GM12878 (cell line): ENCODE measurements at regions not wholly inside any gene's neighbourhood (a gene's known extent, or its start where the extent isn't known, plus 50 kb on each side); places are given as distances from the start of the nearest gene placed in this dataset.

Source experiments
- CBX3 ChIP-seq: fragments of 200-600 bp; sonication (generic); IDR thresholded peaks from 2 replicates; pipeline ENCODE4 v1.6.1; 2016; ENCODE audit warnings: low read depth, borderline replicate concordance
- CHD4 ChIP-seq: fragments of 200-600 bp; sonication (generic); IDR thresholded peaks from 2 replicates; pipeline ENCODE4 v1.6.1; 2016; ENCODE audit warnings: mild to moderate bottlenecking
- ETV6 ChIP-seq, 2 experiments: fragments of 450-650 bp in 1 of 2; IDR thresholded peaks in 1 of 2; conservative IDR thresholded peaks in 1 of 2; 2 replicates each; pipeline ENCODE4 v1.6.1; 2014; ENCODE audit warnings: antibody characterized with exemption in 1 of 2, borderline replicate concordance in 1 of 2, low read depth in 1 of 2, mild to moderate bottlenecking in 1 of 2, moderate library complexity in 1 of 2
- IRF5 ChIP-seq: fragments of 450-650 bp; IDR thresholded peaks from 2 replicates; pipeline ENCODE4 v1.6.1; 2017; ENCODE audit warnings: borderline replicate concordance
- NBN ChIP-seq: fragments of 450-650 bp; IDR thresholded peaks from 2 replicates; pipeline ENCODE4 v1.6.1; 2016
- PBX3 ChIP-seq: IDR thresholded peaks from 2 replicates; pipeline ENCODE4 v1.6.1; 2011; ENCODE audit warnings: mild to moderate bottlenecking, low read depth, low read length, moderate library complexity; ENCODE audit not compliant: insufficient replicate concordance
- RAD51 ChIP-seq: fragments of 450-650 bp; IDR thresholded peaks from 2 replicates; pipeline ENCODE4 v1.6.1; 2016; ENCODE audit warnings: moderate library complexity, mild to moderate bottlenecking, inconsistent platforms
- ZBED1 ChIP-seq: IDR thresholded peaks from 2 replicates; pipeline ENCODE4 v1.6.1; 2016; ENCODE audit warnings: borderline replicate concordance
- ZNF687 ChIP-seq: fragments of 450-650 bp; IDR thresholded peaks from 2 replicates; pipeline ENCODE4 v1.6.1; 2017; ENCODE audit warnings: mild to moderate bottlenecking, moderate library complexity
- TF ChIP-seq, protein P1 (sequence below): IDR thresholded peaks from 2 replicates; pipeline ENCODE4 v1.6.1; 2012; ENCODE audit warnings: mild to moderate bottlenecking, low read depth, low read length
- TF ChIP-seq, protein P2 (sequence below): fragments of 150-350 bp; IDR thresholded peaks from 2 replicates; pipeline ENCODE4 v1.6.1; 2016; ENCODE audit warnings: low read depth, low read length
- TF ChIP-seq, protein P3 (sequence below): fragments of 450-650 bp; IDR thresholded peaks from 2 replicates; pipeline ENCODE4 v1.6.1; 2016; ENCODE audit warnings: mild to moderate bottlenecking

DNA sequence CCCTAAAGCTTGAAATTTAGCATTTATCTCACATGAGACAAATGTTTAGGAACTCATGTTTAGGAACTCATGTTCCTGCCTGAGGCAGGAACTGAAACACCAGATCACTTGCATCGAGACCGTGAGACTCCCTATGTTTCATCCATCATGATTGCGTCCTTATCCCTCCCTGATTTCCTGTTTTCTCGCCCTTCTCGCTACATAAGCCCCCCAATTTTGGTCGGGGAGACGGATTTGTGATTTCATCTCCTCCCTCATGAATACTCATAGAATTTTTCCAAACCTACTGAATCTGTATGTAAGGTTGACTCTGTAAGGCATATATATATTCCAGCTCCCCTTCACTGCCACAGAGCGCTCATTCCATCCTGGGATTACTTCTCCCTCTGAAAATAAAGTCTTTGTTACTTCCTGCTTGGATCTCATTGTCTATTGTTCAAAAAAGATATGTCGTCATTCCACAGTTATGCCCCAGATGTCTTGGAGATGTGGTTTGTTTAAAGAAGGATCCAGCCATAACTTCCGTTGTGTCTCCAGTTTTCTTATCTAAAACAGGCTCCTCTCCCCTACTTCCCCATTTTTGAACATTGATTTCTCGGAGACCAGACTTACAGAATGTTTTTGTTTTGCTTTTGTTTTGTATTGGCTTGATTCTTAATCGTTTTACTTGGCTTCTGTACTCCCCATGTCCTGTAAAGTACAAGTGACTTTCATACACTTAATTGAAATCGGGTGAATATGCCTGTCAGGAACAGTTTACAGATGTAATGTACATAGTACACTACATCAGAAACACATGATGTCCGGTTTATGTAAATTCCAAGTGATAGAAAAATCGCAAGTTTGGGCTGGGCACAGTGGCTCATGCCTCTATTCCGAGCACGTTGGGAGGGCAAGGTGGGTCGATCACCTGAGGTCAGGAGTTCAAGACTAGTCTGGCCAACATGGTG lies 118.7 kb downstream of the HFE start (continued):
- TF ChIP-seq CBX3 = no peak
- no peak for TF ChIP-seq CHD4
- TF ChIP-seq ZBED1 = no peak
- TF ChIP-seq ZNF687 = peak; percentile 49; the same call in 1 of the 2 replicates
- TF ChIP-seq IRF5 = no peak
- TF ChIP-seq RAD51 = no peak; the same call in 1 of the 2 replicates
- no peak for TF ChIP-seq ETV6 (conservative IDR thresholded peaks at IDR 0.05 in 1 of 2, IDR thresholded peaks at IDR 0.05 in 1 of 2; ENCODE audit: borderline replicate concordance in 1 of 2, low read depth in 1 of 2)
- TF ChIP-seq PBX3 = no peak
- TF ChIP-seq, protein P1, sequence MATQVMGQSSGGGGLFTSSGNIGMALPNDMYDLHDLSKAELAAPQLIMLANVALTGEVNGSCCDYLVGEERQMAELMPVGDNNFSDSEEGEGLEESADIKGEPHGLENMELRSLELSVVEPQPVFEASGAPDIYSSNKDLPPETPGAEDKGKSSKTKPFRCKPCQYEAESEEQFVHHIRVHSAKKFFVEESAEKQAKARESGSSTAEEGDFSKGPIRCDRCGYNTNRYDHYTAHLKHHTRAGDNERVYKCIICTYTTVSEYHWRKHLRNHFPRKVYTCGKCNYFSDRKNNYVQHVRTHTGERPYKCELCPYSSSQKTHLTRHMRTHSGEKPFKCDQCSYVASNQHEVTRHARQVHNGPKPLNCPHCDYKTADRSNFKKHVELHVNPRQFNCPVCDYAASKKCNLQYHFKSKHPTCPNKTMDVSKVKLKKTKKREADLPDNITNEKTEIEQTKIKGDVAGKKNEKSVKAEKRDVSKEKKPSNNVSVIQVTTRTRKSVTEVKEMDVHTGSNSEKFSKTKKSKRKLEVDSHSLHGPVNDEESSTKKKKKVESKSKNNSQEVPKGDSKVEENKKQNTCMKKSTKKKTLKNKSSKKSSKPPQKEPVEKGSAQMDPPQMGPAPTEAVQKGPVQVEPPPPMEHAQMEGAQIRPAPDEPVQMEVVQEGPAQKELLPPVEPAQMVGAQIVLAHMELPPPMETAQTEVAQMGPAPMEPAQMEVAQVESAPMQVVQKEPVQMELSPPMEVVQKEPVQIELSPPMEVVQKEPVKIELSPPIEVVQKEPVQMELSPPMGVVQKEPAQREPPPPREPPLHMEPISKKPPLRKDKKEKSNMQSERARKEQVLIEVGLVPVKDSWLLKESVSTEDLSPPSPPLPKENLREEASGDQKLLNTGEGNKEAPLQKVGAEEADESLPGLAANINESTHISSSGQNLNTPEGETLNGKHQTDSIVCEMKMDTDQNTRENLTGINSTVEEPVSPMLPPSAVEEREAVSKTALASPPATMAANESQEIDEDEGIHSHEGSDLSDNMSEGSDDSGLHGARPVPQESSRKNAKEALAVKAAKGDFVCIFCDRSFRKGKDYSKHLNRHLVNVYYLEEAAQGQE = no peak
- peak; percentile 51; the same call in 1 of the 2 replicates for TF ChIP-seq NBN
- TF ChIP-seq, protein P2, sequence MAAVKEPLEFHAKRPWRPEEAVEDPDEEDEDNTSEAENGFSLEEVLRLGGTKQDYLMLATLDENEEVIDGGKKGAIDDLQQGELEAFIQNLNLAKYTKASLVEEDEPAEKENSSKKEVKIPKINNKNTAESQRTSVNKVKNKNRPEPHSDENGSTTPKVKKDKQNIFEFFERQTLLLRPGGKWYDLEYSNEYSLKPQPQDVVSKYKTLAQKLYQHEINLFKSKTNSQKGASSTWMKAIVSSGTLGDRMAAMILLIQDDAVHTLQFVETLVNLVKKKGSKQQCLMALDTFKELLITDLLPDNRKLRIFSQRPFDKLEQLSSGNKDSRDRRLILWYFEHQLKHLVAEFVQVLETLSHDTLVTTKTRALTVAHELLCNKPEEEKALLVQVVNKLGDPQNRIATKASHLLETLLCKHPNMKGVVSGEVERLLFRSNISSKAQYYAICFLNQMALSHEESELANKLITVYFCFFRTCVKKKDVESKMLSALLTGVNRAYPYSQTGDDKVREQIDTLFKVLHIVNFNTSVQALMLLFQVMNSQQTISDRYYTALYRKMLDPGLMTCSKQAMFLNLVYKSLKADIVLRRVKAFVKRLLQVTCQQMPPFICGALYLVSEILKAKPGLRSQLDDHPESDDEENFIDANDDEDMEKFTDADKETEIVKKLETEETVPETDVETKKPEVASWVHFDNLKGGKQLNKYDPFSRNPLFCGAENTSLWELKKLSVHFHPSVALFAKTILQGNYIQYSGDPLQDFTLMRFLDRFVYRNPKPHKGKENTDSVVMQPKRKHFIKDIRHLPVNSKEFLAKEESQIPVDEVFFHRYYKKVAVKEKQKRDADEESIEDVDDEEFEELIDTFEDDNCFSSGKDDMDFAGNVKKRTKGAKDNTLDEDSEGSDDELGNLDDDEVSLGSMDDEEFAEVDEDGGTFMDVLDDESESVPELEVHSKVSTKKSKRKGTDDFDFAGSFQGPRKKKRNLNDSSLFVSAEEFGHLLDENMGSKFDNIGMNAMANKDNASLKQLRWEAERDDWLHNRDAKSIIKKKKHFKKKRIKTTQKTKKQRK = no peak
- TF ChIP-seq, protein P3, sequence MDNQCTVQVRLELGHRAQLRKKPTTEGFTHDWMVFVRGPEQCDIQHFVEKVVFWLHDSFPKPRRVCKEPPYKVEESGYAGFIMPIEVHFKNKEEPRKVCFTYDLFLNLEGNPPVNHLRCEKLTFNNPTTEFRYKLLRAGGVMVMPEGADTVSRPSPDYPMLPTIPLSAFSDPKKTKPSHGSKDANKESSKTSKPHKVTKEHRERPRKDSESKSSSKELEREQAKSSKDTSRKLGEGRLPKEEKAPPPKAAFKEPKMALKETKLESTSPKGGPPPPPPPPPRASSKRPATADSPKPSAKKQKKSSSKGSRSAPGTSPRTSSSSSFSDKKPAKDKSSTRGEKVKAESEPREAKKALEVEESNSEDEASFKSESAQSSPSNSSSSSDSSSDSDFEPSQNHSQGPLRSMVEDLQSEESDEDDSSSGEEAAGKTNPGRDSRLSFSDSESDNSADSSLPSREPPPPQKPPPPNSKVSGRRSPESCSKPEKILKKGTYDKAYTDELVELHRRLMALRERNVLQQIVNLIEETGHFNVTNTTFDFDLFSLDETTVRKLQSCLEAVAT = peak; percentile 32; the same call in 1 of the 2 replicates
